Ecto neural progenitor cell (in vitro differentiated cells): ENCODE measurements at regions not wholly inside any gene's neighbourhood (a gene's known extent, or its start where the extent isn't known, plus 50 kb on each side); places are given as distances from the start of the nearest gene placed in this dataset.
"Not testable (repeated sequence)": the region's sequence is repeated elsewhere in the genome, so short reads cannot be mapped to it uniquely, and the experiment has no call there.

Experiments
- DNase-seq: peaks from one replicate; pipeline ENCODE4 v3.0.0-alpha.2; 2018; ENCODE audit warnings: low spot score

GRCh38 chr7:119945822-119946221, 327.2 kb upstream of the KCND2 start:
- no peak for DNase-seq

GRCh38 chr7:119949053-119949452, 323.9 kb upstream of the KCND2 start:
- DNase-seq, result no peak

- not testable (repeated sequence) for DNase-seq
These were observed 322.5 kb upstream of the KCND2 start for GRCh38 chr7:119950390-119951041.

GRCh38 chr7:119951614-119952013, 321.4 kb upstream of the KCND2 start:
- not testable (repeated sequence) for DNase-seq

- no peak for DNase-seq
These were observed 315.6 kb upstream of the KCND2 start for GRCh38 chr7:119957335-119957734.

- no peak for DNase-seq
These were observed 313.2 kb upstream of the KCND2 start for GRCh38 chr7:119959811-119960210.

- no peak for DNase-seq
These were observed 309.3 kb upstream of the KCND2 start for GRCh38 chr7:119963654-119964053.

- DNase-seq, result no peak
These were observed 308.9 kb upstream of the KCND2 start for GRCh38 chr7:119964065-119964464.

GRCh38 chr7:119964788-119965542, 308.0 kb upstream of the KCND2 start:
- no peak for DNase-seq

- no peak for DNase-seq
These were observed 305.8 kb upstream of the KCND2 start for GRCh38 chr7:119967221-119967620.

- not testable (repeated sequence) for DNase-seq
These were observed 304.6 kb upstream of the KCND2 start for GRCh38 chr7:119968411-119968810.

- no peak for DNase-seq
These were observed 303.9 kb upstream of the KCND2 start for GRCh38 chr7:119969054-119969453.

GRCh38 chr7:119969763-119970162, 303.2 kb upstream of the KCND2 start:
- no peak for DNase-seq

GRCh38 chr7:119974972-119975371, 298.0 kb upstream of the KCND2 start:
- no peak for DNase-seq

GRCh38 chr7:119982884-119983283, 290.1 kb upstream of the KCND2 start:
- DNase-seq, result no peak

GRCh38 chr7:119983468-119983867, 289.5 kb upstream of the KCND2 start:
- DNase-seq, result no peak

- DNase-seq, result no peak
These were observed 288.7 kb upstream of the KCND2 start for GRCh38 chr7:119984247-119984646.

- no peak for DNase-seq
These were observed 284.6 kb upstream of the KCND2 start for GRCh38 chr7:119988401-119988800.

GRCh38 chr7:119994928-119995327, 278.0 kb upstream of the KCND2 start:
- no peak for DNase-seq

GRCh38 chr7:119996634-119997033, 276.3 kb upstream of the KCND2 start:
- no peak for DNase-seq

GRCh38 chr7:119999738-120000475, 273.1 kb upstream of the KCND2 start:
- no peak for DNase-seq

GRCh38 chr7:120005720-120006119, 267.3 kb upstream of the KCND2 start:
- no peak for DNase-seq

- DNase-seq, result not testable (repeated sequence)
These were observed 258.7 kb upstream of the KCND2 start for GRCh38 chr7:120014301-120014700.
